ENCODE measurements at regions not wholly inside any gene's neighbourhood (a gene's known extent, or its start where the extent isn't known, plus 50 kb on each side); places are given as distances from the start of the nearest gene placed in this dataset.

DNA sequence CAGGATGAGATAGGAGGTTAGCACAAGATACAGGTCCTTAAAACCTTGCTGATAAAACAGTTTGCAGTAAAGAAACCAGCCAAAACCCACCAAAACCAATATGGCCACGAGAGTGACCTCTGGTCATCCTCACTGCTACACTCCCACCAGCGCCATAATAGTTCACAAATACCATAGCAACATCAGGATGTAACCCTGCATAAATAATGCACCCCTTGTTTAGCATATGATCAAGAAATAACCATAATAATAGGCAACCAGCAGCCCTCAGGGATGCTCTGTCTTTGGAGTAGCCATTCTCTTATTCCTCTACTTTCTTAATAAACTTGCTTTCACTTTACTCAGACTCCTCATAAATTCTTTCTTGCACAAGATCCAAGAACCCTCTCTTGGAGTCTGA lies 86.9 kb upstream of the PRSS3 start:
- TF ChIP-seq YY1 (IDR thresholded peaks at IDR 0.05; ENCODE audit: insufficient read depth, insufficient read length) (no peak), ZNF274 (IDR thresholded peaks at IDR 0.05; ENCODE audit: low read depth, low read length) (no peak), SUZ12 (IDR thresholded peaks at IDR 0.05; ENCODE audit: extremely low read depth, insufficient read depth, insufficient read length) (no peak)

All from NT2/D1 (cell line).